GM12872 (cell line): ENCODE measurements at regions not wholly inside any gene's neighbourhood (a gene's known extent, or its start where the extent isn't known, plus 50 kb on each side); places are given as distances from the start of the nearest gene placed in this dataset.

Experiments used
- CTCF ChIP-seq: IDR thresholded peaks from 3 replicates; pipeline ENCODE4 v1.5.1; 2011; ENCODE audit warnings: low read depth, mild to moderate bottlenecking, low read length, moderate library complexity; ENCODE audit not compliant: insufficient read depth

- no peak for TF ChIP-seq CTCF
Measured at GRCh38 chr5:143629871-143630659, 181.9 kb upstream of the HMHB1 start.

- no peak for TF ChIP-seq CTCF
Measured at GRCh38 chr5:143624465-143624864, 187.5 kb upstream of the HMHB1 start.

DNA sequence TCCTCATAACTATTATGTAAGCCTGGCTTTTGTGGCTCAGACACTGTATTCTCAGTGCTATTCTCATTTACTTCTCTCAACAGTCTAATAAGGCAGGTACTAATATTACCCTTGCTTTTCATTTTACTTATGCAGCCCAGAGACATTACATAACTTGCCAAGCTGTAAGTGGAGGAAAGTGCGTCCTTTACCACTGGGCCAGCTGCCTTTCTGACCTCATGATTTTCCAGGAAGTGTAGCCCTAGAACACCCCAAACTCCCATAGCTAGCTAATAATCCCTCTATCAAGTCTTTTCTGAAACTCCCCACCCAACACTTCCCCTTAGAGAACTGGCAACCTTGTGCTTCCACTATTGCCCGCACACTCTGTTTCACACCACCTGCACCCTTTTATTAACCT lies 192.9 kb upstream of the HMHB1 start:
- no peak for TF ChIP-seq CTCF

- TF ChIP-seq CTCF: no peak
Measured at GRCh38 chr5:143618141-143618540, 193.8 kb upstream of the HMHB1 start.

GRCh38 chr5:143614831-143615230 lies 197.1 kb upstream of the HMHB1 start:
- no peak for TF ChIP-seq CTCF

- TF ChIP-seq CTCF: no peak
Measured at GRCh38 chr5:143613329-143613728, 198.6 kb upstream of the HMHB1 start.

DNA sequence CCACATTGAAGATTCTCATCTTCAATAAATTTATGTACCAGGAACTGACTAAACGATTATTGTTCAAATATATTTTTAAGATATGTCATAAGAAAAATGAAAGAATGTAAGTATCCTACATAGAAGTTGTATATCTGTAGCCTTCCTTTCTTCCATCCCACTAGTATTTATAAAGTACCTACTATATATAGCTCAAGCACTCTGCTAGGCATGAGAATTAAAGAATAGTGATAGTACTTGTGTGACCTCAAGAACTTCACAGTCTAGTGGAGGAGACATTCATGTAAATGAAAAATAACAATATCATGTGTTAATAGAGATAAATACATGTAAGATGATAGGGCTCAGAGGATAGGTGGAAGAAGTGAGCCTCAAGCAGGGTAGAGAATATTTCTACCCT lies 201.0 kb upstream of the HMHB1 start:
- TF ChIP-seq CTCF: no peak
